Vagina (tissue), 2 donors: ENCODE measurements at regions not wholly inside any gene's neighbourhood (a gene's known extent, or its start where the extent isn't known, plus 50 kb on each side); places are given as distances from the start of the nearest gene placed in this dataset.

Experiments used
- CTCF ChIP-seq, 3 experiments: fragments of 450-650 bp in 2 of 3; fragments of 200-600 bp in 1 of 3; sonication (generic) in 1 of 3; IDR thresholded peaks; one replicate each; pipeline ENCODE4 v1.5.1; 2017 to 2019; ENCODE audit warnings: antibody characterized with exemption in 3 of 3, mild to moderate bottlenecking in 2 of 3, moderate library complexity in 2 of 3
- POLR2A ChIP-seq, 2 donors: fragments of 450-650 bp; IDR thresholded peaks; one replicate each; pipeline ENCODE4 v1.6.1; 2017; ENCODE audit warnings: antibody characterized with exemption in 2 of 2, mild to moderate bottlenecking in 2 of 2, moderate library complexity in 2 of 2
- POLR2AphosphoS5 ChIP-seq, 2 donors: sonication (generic); formaldehyde crosslinking; IDR thresholded peaks; one replicate each; pipeline ENCODE4 v1.9.0; 2017; ENCODE audit warnings: antibody characterized with exemption in 2 of 2, mild to moderate bottlenecking in 2 of 2, low read depth in 1 of 2; ENCODE audit not compliant: insufficient read depth in 1 of 2

- no peak for TF ChIP-seq CTCF (IDR thresholded peaks at IDR 0.05)
- TF ChIP-seq POLR2A (IDR thresholded peaks at IDR 0.05) = no peak
- no peak for TF ChIP-seq POLR2AphosphoS5 (IDR thresholded peaks at IDR 0.05; ENCODE audit: insufficient read depth in 1 of 2, low read depth in 1 of 2)
Observed at GRCh38 chr2:225236769-225237323, 162.7 kb upstream of the NYAP2 start.
